ENCODE measurements at regions not wholly inside any gene's neighbourhood (a gene's known extent, or its start where the extent isn't known, plus 50 kb on each side); places are given as distances from the start of the nearest gene placed in this dataset.

DNA sequence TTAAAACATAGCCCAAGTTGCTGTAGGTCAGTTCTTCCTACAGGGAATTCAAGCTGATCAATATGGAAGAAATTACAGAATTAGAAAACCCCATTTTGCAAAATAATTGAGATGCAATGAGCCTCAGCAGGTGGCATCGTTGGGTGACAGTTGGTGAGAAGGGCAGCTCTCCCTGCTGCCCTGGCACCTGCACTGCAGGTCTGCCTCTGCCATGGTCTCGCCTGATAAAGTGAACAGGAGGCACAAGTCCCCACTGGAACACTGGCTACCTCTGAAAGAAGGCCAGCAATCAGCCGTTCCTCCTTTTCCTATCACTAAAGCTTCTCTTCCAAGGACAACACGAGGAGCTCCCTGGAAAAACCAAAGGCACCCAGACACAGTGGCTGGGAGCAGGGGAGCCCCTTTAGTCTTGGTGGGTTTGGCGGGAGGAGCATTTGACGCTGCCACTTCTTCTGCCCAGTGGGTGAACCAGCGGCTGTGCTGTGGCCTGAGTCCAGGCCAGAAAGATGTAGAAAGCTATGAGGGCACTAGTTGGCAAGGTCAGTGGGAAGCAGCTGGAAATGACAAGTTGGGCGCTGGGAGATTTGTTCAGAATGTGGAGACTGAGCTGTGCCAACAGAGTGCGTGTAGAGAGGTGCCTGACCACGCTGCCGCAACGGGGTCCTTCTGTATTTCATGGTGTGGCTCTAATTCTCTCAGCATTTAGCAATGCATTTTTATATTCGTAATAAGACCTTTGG, 93.1 kb downstream of the RIPK4 start:
- TF ChIP-seq CTCF (IDR thresholded peaks at IDR 0.05): no peak
- TF ChIP-seq POLR2A (IDR thresholded peaks at IDR 0.05): no peak
- no peak for TF ChIP-seq POLR2AphosphoS5 (IDR thresholded peaks at IDR 0.05)
